HEK293 (cell line): ENCODE measurements at regions not wholly inside any gene's neighbourhood (a gene's known extent, or its start where the extent isn't known, plus 50 kb on each side); places are given as distances from the start of the nearest gene placed in this dataset.

ENCODE experiments used
- CTCF ChIA-PET: fragments of 350-600 bp; formaldehyde crosslinking; extraction: SDS; loops from one replicate; lab custom pipeline; 2021; ENCODE audit warnings: antibody characterized with exemption; lab: Yijun Ruan, JAX
- POLR2A ChIA-PET: fragments of 300-600 bp; formaldehyde crosslinking; extraction: SDS; loops from one replicate; lab custom pipeline; 2020; ENCODE audit warnings: antibody characterized with exemption, inconsistent platforms; lab: Yijun Ruan, JAX
- H3K27ac ChIP-seq: fragments of 200-500 bp; sonication (Bioruptor generic); 2 replicates; pipeline ENCODE4 v1.5.1; 2014; ENCODE audit warnings: low read depth, low read length, control low read depth, inconsistent platforms; ENCODE audit errors: extremely low read depth
- H3K36me3 ChIP-seq, 2 experiments: fragments of 200-500 bp in 1 of 2; sonication (Bioruptor generic) in 1 of 2; 1 replicate in 1 of 2; 2 replicates in 1 of 2; pipeline ENCODE4 v1.5.1; 2014 to 2017; ENCODE audit warnings: inconsistent platforms in 2 of 2, low read length in 2 of 2; ENCODE audit not compliant: control insufficient read depth in 2 of 2, insufficient read depth in 1 of 2
- H3K4me1 ChIP-seq: fragments of 200-500 bp; sonication (Bioruptor generic); 2 replicates; pipeline ENCODE4 v1.5.1; 2014; ENCODE audit warnings: mild to moderate bottlenecking, low read length, inconsistent platforms; ENCODE audit not compliant: control insufficient read depth, insufficient read depth
- H3K4me3 ChIP-seq: 2 replicates; pipeline ENCODE4 v1.5.1; 2011; ENCODE audit warnings: low read depth, mild to moderate bottlenecking, control low read depth, low read length, moderate library complexity
- H3K9me3 ChIP-seq: fragments of 200-500 bp; sonication (Bioruptor generic); 2 replicates; pipeline ENCODE4 v1.5.1; 2014; ENCODE audit warnings: low read depth, low read length, inconsistent platforms; ENCODE audit not compliant: control insufficient read depth, insufficient read depth
- BCL11A ChIP-seq: fragments of 450-650 bp; formaldehyde crosslinking; IDR thresholded peaks from 2 replicates; pipeline ENCODE4 v1.5.1; 2016; ENCODE audit warnings: low read depth, missing biosample characterization, missing genetic modification characterization
- KLF1 ChIP-seq: fragments of 450-650 bp; formaldehyde crosslinking; IDR thresholded peaks from 2 replicates; pipeline ENCODE4 v1.5.1; 2016; ENCODE audit warnings: missing biosample characterization, missing genetic modification characterization
- PATZ1 ChIP-seq: fragments of 450-650 bp; formaldehyde crosslinking; IDR thresholded peaks from 2 replicates; pipeline ENCODE4 v1.5.1; 2016; ENCODE audit warnings: missing biosample characterization, missing genetic modification characterization
- TSHZ1 ChIP-seq: fragments of 450-650 bp; formaldehyde crosslinking; IDR thresholded peaks from 2 replicates; pipeline ENCODE4 v1.5.1; 2016; ENCODE audit warnings: missing biosample characterization, missing genetic modification characterization, borderline replicate concordance
- ZBTB1 ChIP-seq: fragments of 450-650 bp; formaldehyde crosslinking; IDR thresholded peaks from 2 replicates; pipeline ENCODE4 v1.5.1; 2016; ENCODE audit warnings: missing biosample characterization, missing genetic modification characterization
- ZBTB8A ChIP-seq: fragments of 450-650 bp; formaldehyde crosslinking; IDR thresholded peaks from 2 replicates; pipeline ENCODE4 v1.5.1; 2016; ENCODE audit warnings: missing biosample characterization, missing genetic modification characterization
- ZFP37 ChIP-seq: fragments of 450-650 bp; formaldehyde crosslinking; IDR thresholded peaks from 2 replicates; pipeline ENCODE4 v1.5.1; 2016; ENCODE audit warnings: missing biosample characterization, missing genetic modification characterization
- ZNF112 ChIP-seq: fragments of 450-650 bp; formaldehyde crosslinking; IDR thresholded peaks from 2 replicates; pipeline ENCODE4 v1.5.0; 2017; ENCODE audit warnings: missing biosample characterization, missing genetic modification characterization
- ZNF155 ChIP-seq: fragments of 450-650 bp; formaldehyde crosslinking; IDR thresholded peaks from 2 replicates; pipeline ENCODE4 v1.5.1; 2016; ENCODE audit warnings: missing biosample characterization, missing genetic modification characterization
- ZNF2 ChIP-seq: fragments of 450-650 bp; formaldehyde crosslinking; IDR thresholded peaks from 2 replicates; pipeline ENCODE4 v1.5.1; 2016; ENCODE audit warnings: missing biosample characterization, missing genetic modification characterization
- ZNF211 ChIP-seq: fragments of 450-650 bp; formaldehyde crosslinking; IDR thresholded peaks from 2 replicates; pipeline ENCODE4 v1.5.1; 2016; ENCODE audit warnings: low read depth, missing biosample characterization, missing genetic modification characterization
- ZNF248 ChIP-seq: fragments of 450-650 bp; formaldehyde crosslinking; IDR thresholded peaks from 2 replicates; pipeline ENCODE4 v1.5.1; 2017; ENCODE audit warnings: missing biosample characterization, missing genetic modification characterization
- ZNF362 ChIP-seq: fragments of 450-650 bp; formaldehyde crosslinking; IDR thresholded peaks from 2 replicates; pipeline ENCODE4 v1.5.1; 2016; ENCODE audit warnings: missing biosample characterization, missing genetic modification characterization
- ZNF426 ChIP-seq: fragments of 450-650 bp; formaldehyde crosslinking; IDR thresholded peaks from 2 replicates; pipeline ENCODE4 v1.5.1; 2017; ENCODE audit warnings: missing biosample characterization, missing genetic modification characterization, mild to moderate bottlenecking, inconsistent platforms, moderate library complexity
- ZNF561 ChIP-seq: fragments of 450-650 bp; IDR thresholded peaks from 2 replicates; pipeline ENCODE4 v1.5.1; 2018; ENCODE audit warnings: missing biosample characterization, missing genetic modification characterization, borderline replicate concordance
- ZNF624 ChIP-seq: fragments of 450-650 bp; formaldehyde crosslinking; IDR thresholded peaks from 2 replicates; pipeline ENCODE4 v1.5.1; 2017; ENCODE audit warnings: missing biosample characterization, missing genetic modification characterization
- ZNF639 ChIP-seq: fragments of 450-650 bp; formaldehyde crosslinking; IDR thresholded peaks from 2 replicates; pipeline ENCODE4 v1.5.1; 2016; ENCODE audit warnings: missing biosample characterization, missing genetic modification characterization
- ZNF670 ChIP-seq: fragments of 450-650 bp; formaldehyde crosslinking; IDR thresholded peaks from 2 replicates; pipeline ENCODE4 v1.5.1; 2016; ENCODE audit warnings: missing biosample characterization, missing genetic modification characterization, low read depth
- ZSCAN4 ChIP-seq: fragments of 450-650 bp; formaldehyde crosslinking; IDR thresholded peaks from 2 replicates; pipeline ENCODE4 v1.5.1; 2017; ENCODE audit warnings: missing biosample characterization, missing genetic modification characterization
- ZXDB ChIP-seq: fragments of 450-650 bp; formaldehyde crosslinking; IDR thresholded peaks from 2 replicates; pipeline ENCODE4 v1.5.1; 2016; ENCODE audit warnings: missing biosample characterization, missing genetic modification characterization

- no peaks in the 10 kb centered on the region for H3K36me3 ChIP-seq
- no peak overlapping the region for H3K4me3 ChIP-seq
- no peaks in the 10 kb centered on the region for H3K4me1 ChIP-seq
- H3K27ac ChIP-seq, result no peak overlapping the region
- TF ChIP-seq KLF1 (tag by site-specific recombination), result no peak
- no peak for TF ChIP-seq ZFP37 (tag by site-specific recombination)
- TF ChIP-seq ZNF670, result no peak
- no peak for TF ChIP-seq ZNF248 (tag by site-specific recombination)
- TF ChIP-seq ZSCAN4 (tag by site-specific recombination), result no peak
- TF ChIP-seq ZNF426, result no peak
- TF ChIP-seq ZNF2 (tag by site-specific recombination), result no peak
- TF ChIP-seq ZXDB (tag by site-specific recombination), result no peak
- TF ChIP-seq ZNF561 (tag by site-specific recombination), result no peak
- no peak for TF ChIP-seq ZBTB1
- no peak for TF ChIP-seq TSHZ1 (tag by site-specific recombination)
- no peak for TF ChIP-seq ZNF211 (tag by site-specific recombination)
- TF ChIP-seq ZBTB8A (tag by site-specific recombination), result no peak
- TF ChIP-seq BCL11A (tag by site-specific recombination), result no peak
- no peak for TF ChIP-seq ZNF624 (tag by site-specific recombination)
- no peak for TF ChIP-seq ZNF362 (tag by site-specific recombination)
- no peak for TF ChIP-seq ZNF112
- no peak for TF ChIP-seq ZNF155
- TF ChIP-seq PATZ1, result no peak
- TF ChIP-seq ZNF639 (tag by site-specific recombination), result no peak
- no peaks in the 10 kb centered on the region for H3K9me3 ChIP-seq
- CTCF ChIA-PET, result no interaction called here
- POLR2A ChIA-PET, result no interaction called here
Observed at GRCh38 chr18:25517881-25518715, 166.1 kb upstream of the ZNF521 start.
